ENCODE measurements at regions not wholly inside any gene's neighbourhood (a gene's known extent, or its start where the extent isn't known, plus 50 kb on each side); places are given as distances from the start of the nearest gene placed in this dataset.
"Not testable (repeated sequence)": the region's sequence is repeated elsewhere in the genome, so short reads cannot be mapped to it uniquely, and the experiment has no call there.

DNA sequence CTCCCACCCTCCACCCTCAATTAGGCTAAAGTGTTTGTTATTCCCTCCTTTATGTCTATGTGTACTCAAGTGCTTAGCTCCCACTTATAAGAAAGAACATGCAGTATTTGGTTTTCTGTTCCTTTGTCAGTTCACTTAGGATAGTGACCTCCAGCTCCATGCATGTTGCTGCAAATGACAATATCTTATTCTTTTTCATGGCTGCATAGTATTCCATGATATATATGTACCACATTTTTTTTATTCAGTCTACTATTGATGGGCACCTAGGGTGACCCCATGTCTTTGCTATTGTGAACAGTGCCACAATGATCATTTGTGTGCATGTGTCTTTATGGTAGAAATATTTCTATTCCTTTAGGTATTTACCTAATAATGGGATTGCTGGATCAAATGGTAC lies 114.3 kb downstream of the DLEU7 start:
- DNase-seq (ENCODE audit: low read depth): no peak

DNA sequence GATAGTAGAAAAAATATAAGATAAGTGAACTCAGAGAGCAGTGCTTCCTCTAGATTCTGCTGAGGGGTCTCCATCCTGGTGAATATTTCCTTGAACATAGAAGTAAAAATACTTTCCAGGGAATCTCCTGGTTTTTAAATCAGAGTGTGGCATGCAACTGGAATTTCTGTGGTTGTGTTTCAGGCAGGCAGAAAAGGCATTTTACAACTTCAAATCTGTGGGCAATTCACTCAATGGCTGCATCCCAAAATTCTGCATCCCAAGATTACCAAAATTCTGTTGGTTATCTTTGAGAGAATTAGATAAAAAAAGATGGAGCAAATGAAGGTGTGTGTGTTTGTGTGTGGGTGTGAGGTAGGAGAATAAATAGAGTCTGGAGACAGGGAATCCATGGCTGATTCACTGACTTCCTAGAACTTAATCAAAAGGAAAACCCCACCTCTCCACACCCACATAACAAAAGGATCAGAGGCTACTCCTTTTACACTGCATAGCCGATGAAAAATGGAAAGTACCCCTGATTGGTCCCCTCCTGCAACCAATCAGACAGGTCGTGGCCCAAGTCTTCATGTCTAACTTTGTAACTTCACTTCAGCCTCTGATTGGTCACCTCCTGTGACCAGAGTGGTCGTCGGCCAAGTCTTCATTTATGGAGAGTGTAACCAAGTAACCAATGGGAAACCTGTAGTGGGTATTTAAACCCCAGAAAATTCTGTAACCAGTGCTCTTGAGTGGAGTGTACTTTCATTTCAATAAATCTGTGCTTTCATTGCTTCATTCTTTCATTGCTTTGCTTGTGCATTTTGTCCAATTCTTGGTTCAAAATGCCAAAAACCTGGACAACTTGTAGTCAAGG lies 112.8 kb downstream of the DLEU7 start:
- DNase-seq (ENCODE audit: low read depth): no peak

DNA sequence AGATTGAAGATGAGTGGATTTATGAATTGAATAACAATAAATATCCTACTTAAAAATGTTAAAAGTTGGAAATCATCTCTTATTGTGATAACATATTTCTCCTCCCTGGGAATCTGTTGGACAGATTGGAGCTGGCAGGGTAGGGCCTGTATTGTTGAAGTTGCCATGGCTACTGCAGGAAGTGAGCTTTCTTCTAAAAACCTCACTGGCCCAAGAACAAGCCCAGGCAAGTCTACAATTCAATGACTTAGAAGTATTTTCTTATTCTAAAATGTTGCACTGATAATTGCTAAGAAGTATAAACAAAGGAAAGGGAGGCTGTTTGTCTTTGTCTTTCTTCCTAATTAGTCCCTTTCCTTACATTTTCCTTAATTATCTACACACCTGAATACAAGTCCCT lies 112.1 kb downstream of the DLEU7 start:
- DNase-seq (ENCODE audit: low read depth): peak; percentile 70

DNA sequence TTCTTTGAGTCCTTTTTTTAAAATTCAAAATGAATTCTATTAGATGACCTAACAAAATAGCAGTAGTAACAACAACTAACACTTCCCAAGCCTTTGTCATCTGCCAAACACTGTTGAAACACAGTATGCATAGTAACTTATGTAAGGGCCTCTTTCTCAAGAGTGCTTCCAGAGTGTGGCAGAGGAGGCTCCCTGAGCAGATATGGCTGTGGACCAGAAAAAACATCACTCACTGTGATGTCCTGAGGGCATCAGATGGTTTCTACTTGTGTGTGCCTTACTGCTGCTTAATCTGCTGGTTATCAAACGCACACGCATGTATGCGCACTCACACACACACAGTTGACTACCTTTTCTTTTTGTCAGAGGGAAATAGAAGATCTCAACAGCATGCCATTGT lies 110.8 kb downstream of the DLEU7 start:
- no peak for DNase-seq (ENCODE audit: low read depth)

DNA sequence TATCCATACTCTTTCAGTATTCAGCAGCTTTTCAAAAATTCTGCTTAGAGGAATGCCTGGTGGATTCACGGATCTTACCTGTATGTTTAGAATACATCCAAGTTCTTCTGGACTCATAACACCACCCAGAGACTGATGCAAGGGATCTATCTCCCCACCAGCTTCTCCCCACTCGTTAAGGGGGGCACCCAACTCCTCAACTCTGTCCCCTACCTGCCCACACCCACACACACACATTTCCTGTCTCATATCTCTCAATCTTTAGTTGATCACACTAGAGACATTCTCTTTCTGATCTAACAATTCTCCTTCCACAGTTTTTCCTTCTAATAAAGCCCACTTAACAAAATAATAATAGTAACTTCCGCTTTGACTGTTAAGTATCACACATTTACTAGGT lies 110.1 kb downstream of the DLEU7 start:
- no peak for DNase-seq (ENCODE audit: low read depth)

DNA sequence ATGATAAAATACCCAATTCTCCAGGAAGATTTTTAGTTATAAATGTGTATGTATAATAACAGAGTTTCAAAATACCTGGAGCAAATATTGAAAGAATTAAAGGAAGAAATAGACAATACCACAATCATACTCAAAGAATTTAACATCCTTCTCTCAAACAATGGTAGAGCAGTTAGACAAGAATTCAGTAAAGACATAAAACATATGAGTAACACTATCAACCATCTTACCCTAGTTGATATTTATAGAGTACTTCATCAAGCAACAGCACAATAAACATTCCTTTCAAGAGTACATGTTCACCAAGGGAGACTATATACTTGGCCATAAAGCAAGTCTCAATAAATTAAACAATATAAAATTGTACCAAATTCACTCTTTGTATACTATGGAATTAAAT lies 108.4 kb downstream of the DLEU7 start:
- no peak for DNase-seq (ENCODE audit: low read depth)

DNA sequence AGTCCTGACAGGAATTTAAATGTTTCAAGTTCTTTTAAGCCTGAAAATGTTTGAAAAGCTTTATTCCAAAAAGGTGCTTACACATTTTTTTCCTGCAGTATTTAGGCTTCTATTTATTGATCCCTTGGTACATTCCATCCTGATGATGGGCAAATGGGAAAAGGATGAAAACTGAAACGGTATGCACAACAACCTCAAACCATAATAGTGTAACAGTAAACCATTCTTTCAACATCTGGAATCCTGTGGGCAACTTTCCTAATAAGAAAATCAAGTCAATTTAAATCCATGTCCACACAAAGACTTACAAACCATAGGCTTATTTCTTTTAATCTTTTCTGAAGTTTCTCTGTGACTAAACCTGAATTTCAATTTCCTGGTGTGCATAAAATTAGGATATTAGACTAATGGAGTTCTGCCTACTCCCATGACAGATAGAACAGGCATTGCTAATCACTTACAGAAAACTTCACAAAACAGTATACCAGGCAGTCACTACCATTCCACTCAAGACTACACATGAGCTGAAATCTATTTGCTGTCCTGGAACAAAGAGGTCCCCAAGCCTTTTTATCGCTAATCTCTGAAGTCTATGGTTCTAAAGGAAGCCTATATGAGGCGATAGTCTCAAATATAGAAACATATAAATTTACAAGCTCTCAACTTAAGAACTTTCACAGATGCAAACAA lies 103.3 kb downstream of the DLEU7 start:
- DNase-seq (ENCODE audit: low read depth): no peak

DNA sequence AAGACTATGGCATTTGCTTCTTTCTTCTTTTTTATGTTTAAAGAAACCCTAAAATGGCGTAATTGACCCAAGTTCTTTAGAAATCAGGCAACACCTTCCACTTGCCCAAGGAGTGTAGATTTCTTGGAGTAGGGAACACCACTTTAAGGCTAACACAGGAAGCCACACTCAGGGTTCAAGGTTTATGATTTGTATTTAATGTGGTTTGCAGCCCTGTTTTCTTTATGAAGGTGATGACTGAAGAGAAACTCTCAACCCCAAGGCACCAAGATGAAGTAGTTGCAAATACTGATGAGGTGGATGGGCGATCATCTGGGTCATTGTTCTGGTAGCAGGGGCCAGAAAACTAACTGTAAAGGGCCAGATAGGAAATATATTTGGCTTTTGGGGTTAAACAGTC lies 101.1 kb downstream of the DLEU7 start:
- DNase-seq (ENCODE audit: low read depth): no peak

DNA sequence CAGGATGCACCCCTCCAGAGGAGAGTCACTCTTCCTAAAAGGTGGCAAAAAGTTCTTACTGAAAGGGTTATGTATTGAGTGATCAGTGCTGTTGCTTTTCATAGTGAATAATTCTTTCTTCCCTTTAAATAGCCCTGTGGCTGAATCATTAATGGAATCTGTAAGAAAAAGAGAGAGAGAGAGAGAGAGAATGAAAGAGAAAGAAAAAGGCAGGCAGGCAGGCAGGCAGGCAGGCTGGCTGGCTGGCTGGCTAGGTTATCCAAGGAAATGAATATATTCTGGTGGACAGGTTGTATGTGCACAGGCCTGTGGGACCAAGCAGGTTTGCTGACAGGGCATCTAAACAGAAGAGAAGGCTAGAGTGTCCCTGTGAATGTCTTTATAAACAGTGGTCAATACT lies 100.5 kb downstream of the DLEU7 start:
- DNase-seq (ENCODE audit: low read depth): no peak

DNA sequence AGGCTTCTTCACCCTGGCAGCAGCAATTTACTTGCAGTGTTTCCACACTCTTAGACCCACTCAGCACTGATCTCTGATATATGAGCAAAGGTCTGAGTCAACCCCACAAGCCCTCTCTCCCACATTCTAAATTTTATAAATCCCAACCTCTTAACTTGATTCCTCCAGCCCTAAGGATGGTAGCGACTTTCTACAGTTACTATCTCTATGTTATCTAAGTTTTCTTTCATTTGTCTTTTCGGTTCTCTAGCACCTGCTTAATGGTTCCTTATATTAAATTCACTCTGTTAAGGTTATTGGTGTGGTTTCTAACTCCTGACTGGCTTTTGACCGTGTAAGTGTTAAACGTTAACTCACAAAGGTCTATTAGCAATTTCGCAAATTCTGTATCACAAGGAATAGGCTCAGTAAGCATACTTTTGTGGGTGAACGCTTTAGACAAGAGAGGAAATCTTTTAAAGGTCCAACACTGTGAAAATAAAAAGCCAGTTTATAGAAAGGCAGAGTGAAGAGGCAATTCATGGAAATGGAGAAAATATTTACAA lies 99.3 kb downstream of the DLEU7 start:
- no peak for DNase-seq (ENCODE audit: low read depth)

DNA sequence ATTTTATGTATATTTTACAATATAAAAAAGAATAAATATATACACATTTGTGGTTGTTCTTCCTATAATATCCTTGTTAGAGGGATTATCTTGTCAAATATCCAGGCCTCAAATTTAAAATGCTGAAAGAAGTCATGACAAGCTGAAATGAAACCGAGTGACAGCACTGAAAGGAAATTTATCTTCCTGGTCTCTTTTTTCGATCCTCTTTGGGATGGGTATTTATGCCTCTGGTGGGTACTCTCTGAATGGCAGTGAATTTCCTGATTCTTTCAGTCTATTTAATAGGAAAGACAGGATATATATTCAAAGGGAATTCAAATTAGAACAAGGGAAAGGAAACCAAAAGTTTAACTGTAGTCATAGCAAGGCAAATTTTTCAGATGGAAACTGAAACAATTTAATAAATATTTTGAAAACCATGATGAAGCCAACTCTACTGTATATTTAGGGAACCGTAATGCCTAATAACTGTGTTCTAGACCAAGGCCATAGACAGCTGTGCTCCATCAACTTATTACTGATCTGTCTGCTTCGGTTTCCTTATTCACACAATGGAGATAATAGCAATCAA lies 97.9 kb downstream of the DLEU7 start:
- no peak for DNase-seq (ENCODE audit: low read depth)

DNA sequence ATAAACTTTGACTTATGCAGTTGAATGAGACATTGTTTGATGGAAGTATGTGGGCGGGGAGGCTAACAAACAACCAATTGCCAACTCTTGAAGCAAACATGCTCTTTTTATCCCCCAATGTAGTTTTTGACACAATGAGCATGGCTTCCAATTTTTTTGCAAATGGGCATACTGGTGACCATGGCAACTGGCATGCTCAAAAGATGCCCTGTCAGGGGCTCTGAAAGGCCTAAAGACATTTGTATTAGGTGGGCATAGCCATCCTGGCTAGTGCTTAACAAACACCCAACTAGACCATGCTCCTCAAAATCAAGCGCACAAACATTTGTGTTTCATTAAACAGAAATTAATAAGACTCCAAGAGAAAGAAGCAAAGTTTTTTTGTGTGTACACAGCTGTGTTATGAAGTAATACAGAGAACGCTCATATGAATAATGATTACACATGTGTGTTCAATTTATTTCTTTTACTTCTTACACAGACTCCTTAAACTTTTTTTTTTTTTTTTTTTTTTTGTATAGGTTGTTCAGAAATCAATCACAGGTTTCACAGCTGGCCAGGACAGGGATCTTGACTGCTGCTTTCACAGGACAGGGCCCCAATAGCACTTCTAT lies 95.6 kb downstream of the DLEU7 start:
- no peak for DNase-seq (ENCODE audit: low read depth)

DNA sequence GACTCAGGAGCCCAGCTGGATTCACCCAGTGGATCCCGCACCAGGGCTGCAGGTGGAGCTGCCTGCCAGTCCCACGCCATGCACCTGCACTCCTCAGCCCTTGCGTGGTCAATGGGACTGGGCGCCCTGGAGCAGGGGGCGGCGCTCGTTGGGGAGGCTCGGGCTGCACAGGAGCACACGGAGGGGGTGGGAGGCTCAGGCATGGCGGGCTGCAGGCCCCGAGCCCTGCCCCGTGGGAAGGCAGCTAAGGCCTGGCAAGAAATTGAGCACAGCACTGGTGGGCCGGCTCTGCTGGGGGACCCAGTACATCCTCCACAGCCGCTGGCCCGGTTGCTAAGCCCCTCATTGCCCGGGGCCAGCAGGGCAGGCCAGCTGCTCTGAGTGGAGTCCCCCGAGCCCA lies 90.3 kb downstream of the DLEU7 start:
- not testable (repeated sequence) for DNase-seq (ENCODE audit: low read depth)

DNA sequence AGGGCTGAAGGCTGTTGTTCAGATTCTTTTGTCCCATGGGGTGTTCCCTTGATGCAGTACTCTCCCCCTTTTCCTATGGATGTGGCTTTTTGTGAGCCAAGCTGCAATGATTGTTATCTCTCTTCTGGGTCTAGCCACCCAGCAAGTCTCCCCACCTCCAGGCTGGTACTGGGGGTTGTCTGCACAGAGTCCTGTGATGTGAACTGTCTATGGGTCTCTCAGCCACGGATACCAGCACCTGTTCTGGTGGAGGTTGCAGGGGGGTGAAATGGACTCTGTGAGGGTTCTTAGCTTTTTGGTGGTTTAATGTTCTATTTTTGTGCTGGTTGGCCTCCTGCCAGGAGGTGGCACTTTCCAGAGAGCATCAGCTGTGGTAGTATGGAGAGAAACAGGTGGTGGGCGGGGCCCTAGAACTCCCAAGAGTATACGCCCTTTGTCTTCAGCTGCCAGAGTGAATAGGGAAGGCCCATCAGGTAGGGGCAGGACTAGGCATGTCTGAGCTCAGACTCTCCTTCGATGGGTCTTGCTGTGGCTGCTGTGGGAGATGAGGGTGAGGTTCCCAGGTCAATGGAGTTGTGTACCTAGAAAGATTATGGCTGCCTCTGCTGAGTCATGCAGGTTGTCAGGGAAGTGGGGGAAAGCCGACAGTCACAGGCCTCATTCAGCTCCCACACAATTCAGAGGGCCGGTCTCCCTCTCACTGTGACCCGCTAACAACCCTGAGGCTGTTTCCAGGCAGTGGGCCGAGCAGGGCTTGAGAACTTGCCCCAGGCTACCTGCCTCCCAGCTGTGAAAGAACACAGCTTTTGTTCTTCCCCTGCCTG lies 87.4 kb downstream of the DLEU7 start:
- peak; percentile 92 for DNase-seq (ENCODE audit: low read depth)

DNA sequence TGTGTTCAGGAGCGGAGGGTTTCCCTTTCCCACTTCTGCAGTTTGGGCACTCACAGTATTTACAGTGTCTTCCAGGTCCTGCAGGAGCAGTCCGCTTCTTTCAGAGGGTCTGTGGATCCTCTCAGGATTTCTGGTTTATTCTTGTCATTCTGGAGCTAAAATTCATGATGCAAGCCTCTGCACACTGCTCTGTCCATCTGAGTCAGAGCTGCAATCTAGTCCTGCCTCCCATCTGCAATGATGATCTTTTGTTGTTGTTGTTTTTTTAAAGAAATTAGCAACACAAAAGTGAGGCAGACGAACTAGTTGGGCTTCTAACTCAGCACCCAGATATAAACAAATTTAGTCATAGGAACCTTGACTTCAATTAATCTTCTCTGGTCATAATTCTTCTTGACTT lies 86.5 kb downstream of the DLEU7 start:
- no peak for DNase-seq (ENCODE audit: low read depth)

DNA sequence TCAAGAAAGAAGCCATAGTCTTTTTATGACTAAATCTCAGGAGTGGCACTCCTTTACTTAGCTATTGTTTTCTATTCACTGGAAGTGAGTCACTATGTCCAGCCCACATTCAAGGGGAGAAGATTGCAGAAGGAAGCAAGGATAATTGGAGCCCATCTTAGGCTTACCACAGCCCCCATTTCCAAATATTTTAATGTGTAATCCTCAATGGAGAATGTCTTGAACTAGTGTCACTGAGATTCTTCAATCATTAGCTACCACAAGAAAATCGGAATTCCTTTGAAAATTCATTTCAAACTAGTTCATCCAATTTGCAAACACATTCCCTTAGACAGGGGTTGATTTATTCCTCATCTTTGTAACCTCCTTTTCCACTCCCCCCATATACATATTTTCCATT lies 84.7 kb downstream of the DLEU7 start:
- no peak for DNase-seq (ENCODE audit: low read depth)

DNA sequence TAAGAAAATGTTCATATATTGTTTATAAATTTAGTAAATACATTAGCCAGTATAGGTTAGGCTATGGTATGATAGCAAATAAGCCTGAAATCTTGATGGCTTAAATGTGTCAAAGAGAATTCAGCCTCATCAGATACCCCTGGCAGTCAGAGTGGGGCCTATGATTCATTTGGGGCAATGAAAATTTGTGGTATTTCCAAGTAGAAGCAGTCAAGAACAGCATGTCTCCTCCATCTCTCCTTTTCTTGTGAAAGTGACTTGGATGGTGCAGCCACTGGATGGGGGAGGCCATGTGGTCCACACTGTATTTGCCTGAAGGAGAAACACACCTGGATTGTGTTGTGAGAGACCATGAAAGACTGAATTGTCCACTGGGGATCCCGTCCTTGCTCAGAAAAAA lies 82.7 kb downstream of the DLEU7 start:
- DNase-seq (ENCODE audit: low read depth): no peak

DNA sequence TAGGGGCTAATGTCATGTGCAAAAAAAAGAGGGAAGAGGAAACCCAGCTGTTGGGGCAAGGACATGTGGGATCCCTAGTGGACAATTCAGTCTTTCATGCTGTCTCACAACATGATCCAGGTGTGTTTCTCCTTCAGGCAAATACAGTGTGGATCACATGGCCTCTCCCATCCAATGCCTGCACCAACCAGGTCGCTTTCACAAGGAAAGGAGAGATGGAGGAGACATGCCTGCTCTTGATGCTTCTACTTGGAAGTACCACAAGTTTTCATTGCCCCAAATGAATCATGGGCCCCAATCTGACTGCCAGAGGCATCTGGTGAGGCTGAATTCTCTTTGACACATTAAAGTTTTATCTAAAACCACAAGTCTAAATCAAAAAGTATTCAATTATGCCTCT lies 82.1 kb downstream of the DLEU7 start:
- no peak for DNase-seq (ENCODE audit: low read depth)

DNA sequence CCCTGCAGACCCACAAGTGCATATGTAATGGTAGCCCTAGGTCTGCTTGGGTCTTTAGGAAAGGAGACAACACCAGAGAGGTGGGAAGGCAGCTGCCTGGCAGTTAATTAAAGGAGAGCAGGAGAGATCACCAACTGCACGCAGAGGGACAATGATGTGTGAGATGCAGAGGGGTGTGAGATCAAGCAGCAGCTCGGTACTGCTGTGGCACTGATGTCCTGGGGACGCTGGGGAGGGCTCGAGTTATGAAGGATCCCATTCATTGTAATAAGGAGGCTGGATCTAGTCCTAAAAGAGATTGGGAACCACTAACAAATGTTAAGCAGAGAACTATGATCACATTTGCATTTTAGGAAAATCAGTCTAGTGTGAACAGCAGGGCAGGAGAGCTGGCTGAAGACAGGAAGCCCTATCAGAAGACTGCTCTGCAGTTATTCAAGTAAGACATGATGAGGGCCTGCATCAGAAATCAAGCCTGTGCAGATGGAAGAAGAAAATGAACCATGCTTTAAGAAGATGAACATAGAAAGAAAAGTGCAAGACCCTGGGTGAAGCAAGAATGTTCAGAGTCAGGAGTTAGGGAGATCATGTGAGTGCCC lies 80.4 kb downstream of the DLEU7 start:
- DNase-seq (ENCODE audit: low read depth): no peak

DNA sequence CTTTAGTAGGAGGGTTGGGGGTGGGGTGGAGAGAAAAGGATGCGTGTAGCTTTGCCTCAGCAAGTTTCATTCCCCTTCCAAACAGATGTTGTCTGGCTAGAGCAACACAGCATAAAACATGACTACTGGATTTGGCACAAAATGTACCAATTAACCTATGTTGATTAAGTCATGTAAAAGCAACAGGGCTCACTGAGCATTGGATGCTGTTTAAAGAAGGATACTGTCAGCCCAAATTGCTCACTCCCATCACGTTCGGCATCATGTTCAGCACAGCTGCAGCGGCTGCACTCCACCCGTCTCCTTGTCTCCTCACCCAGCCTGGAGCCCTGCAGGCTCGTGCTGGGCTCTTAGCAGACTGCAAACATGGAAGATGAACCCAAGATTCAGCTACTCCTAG lies 77.5 kb downstream of the DLEU7 start:
- DNase-seq (ENCODE audit: low read depth): peak; percentile 22

DNA sequence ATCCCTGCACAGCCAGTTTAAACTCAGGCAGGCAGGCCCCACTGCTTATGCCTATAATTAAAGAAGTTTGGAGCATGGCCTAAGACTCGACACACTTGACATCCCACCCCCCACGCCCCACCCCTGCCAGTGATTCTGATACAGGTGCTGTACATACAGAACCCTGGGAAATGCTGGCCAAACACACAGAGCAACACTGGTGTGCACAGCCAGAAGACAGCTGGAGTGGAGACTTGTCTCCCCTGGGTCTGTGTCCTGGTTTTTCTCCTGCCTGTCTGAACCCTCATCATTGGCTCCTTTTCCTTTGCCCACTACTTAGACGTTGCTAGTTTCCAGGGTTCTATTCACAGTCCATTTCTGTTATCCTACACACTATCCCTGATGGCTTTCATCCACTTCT lies 76.8 kb downstream of the DLEU7 start:
- no peak for DNase-seq (ENCODE audit: low read depth)

All from myocyte (in vitro differentiated cells).